Activated CD4-positive, CD25-positive, alpha-beta regulatory T cell treated with anti-CD3 and anti-CD28 coated beads, Interleukin-2, amount 50 U/mL, for 24 hours (primary cell): ENCODE measurements at regions not wholly inside any gene's neighbourhood (a gene's known extent, or its start where the extent isn't known, plus 50 kb on each side); places are given as distances from the start of the nearest gene placed in this dataset.
A peak's percentile ranks its signal among the peaks of the same experiment; 100 is the strongest.

Experiments used
- ATAC-seq, 2 donors: fragments of 150-1000 bp; cut with Tn5 transposase; one replicate each; pipeline ENCODE4 v1.10.0; 2021; ENCODE audit warnings: mild to moderate bottlenecking in 1 of 2, moderate library complexity in 1 of 2

- ATAC-seq = no peak
These were observed 446.1 kb downstream of the UTRN start for GRCh38 chr6:144731229-144731628.

DNA sequence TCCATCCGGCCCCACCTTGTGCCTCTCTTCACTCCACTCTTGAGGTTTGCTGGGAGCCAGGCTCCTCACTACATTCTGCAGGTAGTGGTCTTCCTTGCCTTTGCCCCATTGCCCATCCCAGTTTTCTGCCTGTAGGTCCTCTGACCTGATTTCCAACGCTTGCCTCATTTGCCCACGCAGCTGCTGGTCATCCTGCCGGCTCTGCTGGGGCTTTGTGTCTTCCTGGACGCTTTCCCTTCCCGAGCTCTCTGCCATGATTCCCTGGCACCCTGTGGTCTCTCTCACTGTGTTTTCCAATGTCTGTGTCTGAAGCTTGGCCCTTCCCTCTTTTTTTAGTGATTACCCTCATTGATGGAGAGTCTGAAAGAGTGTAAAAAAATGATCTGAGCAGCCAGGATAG lies 451.6 kb downstream of the UTRN start:
- ATAC-seq = no peak

DNA sequence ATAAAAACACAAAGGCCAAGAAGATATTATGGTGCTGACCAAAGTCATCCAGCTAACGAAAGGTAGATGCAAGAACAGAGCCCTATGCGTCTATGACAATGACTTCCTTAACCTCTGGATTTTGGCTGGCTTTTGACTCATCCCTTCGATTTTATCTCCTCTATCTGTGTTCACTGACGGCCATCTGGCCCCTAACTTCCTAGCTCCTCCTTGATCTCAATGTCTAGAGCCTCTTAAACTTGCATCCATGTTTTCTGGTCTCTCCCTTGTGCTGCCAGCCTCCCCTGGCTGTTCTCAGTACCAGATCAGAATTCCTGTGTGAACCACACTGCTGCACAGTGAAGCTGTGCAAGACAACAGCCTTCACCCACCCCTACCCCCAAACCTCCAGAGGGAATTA lies 452.9 kb downstream of the UTRN start:
- no peak for ATAC-seq

DNA sequence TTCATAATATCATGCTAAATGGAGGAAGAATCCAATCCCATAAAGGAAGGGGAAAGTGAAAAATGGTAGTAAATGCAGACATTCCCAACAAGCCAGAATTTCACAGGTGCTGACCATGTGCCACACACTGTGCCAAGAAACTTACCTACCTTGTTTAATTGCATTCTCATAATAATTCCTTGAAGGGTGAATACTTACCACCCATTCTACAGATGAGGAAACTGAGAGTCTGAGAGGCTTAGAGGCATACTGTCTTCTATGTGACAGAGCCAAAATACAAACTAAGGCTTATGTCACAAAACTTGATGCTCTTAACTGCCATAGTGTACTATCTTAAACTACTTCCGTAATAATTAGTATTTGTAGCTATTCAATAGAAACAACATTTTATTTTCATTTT lies 454.7 kb downstream of the UTRN start:
- ATAC-seq = no peak

GRCh38 chr6:144741659-144742058 lies 456.5 kb downstream of the UTRN start:
- no peak for ATAC-seq

DNA sequence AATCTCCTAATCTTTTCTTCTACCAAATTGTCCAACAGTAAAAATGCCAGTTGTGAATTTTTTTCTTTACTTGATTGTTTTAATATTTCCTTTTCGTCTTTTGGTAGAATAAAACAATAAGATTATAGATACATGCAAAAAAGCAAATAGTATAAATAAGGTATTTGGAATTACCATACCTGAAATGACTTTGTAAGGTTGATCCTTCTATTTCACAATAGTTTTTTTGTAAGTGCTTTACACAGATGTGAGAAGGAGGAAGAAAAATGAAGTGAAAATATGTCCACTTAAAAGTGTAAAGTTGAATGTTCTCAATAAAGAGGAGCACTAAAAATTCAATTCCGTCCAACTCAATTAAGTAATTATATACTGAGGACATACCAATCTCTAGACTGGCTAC lies 457.6 kb downstream of the UTRN start:
- ATAC-seq = no peak

GRCh38 chr6:144744720-144745119 lies 459.6 kb downstream of the UTRN start:
- no peak for ATAC-seq

GRCh38 chr6:144745439-144745838 lies 460.3 kb downstream of the UTRN start:
- no peak for ATAC-seq

DNA sequence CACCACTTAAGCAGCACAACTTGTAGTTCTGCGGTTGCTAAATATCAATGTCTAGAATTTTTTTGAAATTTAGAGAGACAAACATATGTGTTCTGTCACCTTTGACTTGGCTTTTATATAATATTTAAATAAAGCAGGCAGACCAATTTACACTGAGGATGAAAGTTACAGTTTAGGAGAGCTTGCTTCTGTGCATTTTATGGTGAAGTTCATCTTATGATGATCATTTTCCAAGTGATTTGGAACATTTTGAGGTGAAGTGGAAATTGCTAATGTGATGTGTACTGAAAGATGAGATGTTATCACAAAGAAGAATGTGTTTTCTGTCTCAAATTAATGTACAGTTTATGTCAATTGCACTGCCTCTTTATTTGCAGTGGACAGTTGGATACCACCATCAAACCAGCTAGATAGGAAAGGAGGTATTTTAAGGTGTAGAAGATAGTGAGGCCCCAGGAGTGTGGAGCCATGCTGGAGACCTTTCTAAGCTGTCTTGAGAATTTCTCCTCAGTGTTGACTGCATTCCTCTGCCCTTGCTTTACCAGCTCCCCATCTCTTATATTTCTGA lies 461.9 kb downstream of the UTRN start:
- ATAC-seq = no peak

GRCh38 chr6:144749263-144749662 lies 464.1 kb downstream of the UTRN start:
- no peak for ATAC-seq

DNA sequence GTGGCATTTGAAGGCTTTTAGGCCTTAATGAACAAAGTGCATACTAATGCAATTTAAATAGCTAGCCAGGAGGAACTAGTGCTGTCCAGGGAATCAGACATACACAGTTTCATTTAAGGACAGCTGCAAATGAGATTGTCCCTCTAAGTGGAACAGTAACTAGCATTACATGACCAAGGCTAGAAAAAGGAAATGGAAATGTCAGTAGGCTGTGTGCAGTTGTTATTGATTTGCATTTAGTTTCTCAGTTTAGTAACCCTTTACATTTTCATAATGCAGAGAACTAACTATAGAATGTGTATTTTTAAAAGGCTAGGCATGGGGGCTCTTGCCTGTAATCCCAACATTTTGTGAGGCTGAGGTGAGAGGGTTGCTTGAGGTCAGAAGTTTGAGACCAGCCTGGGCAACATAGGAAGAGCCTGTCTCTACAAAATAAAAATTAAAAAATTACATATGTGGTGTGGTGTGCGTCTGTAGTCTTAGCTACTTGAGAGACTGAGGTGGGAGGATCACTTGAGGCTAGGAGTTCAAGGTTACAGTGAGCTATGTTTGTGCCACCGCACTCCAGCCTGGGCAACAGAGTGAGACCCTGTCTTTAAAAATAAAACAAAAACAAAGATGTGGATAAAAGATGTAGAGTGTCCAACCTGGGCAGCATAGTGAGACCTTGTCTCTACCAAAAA lies 468.0 kb downstream of the UTRN start:
- no peak for ATAC-seq

- ATAC-seq = no peak
These were observed 471.3 kb downstream of the UTRN start for GRCh38 chr6:144756469-144756868.

DNA sequence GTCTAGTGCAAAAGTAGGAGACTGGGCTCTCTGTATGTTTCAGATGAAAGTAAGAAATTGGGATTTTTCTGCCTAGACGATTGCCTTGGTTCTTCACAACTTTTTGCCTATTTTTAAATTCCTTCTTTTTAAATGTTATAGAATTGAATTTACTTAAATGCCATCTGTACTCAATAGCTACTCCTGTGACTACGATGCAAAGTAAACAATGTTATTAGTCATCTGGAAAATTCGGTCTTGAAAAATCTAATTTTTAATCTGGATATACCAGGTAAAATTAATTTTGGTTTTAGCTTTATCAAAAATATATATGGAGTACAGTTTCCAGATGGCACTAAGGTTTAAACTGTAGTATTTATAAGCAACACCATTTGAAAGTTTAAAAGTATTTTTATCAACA lies 472.2 kb downstream of the UTRN start:
- no peak for ATAC-seq

- no peak for ATAC-seq
These were observed 472.6 kb downstream of the UTRN start for GRCh38 chr6:144757730-144758129.

GRCh38 chr6:144758602-144759001 lies 473.5 kb downstream of the UTRN start:
- ATAC-seq = peak; percentile 69 to 90

DNA sequence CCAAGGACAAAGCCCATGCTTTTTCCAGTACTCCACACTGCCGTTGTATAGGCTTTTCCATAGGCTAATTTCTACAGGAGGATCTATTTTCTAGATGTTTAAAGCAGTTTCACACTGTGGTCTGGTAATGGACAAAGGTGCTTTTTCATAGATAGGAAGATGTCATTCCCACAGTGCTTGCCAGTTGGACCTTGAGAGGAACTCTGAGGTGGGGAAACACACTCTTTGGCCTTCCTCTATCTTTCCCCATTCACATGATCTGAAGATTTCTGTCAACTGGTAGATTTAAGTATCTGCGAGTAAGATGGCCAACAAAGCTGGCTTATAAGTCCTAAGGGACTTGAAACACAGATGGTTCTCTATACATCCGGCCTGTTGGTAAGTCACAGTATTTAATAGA lies 477.3 kb downstream of the UTRN start:
- ATAC-seq = no peak

GRCh38 chr6:144767051-144767450 lies 481.9 kb downstream of the UTRN start:
- ATAC-seq = no peak

GRCh38 chr6:144768551-144769075 lies 483.5 kb downstream of the UTRN start:
- ATAC-seq = no peak

DNA sequence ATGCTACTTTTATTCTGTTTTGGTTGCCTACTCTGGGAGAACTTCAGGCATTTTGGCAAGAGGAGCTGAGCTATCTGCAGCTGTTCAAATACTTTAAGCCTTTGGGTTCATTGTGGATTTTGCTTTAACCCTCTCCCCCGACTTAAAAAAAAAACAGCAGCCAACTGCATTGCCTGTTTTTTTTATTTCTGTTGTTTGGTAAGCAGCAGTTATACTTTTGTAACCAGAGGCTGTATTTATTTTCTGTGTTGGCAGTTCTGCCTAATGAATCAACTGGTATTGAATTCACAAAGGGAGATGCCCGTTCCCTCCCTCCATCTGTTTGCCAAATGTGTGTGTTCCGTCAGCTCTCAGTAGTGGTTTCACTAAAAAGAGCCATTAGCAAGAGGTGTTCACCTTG lies 484.0 kb downstream of the UTRN start:
- no peak for ATAC-seq

GRCh38 chr6:144776031-144776819 lies 491.1 kb downstream of the UTRN start:
- ATAC-seq = no peak

GRCh38 chr6:144777249-144777648 lies 492.1 kb downstream of the UTRN start:
- no peak for ATAC-seq

DNA sequence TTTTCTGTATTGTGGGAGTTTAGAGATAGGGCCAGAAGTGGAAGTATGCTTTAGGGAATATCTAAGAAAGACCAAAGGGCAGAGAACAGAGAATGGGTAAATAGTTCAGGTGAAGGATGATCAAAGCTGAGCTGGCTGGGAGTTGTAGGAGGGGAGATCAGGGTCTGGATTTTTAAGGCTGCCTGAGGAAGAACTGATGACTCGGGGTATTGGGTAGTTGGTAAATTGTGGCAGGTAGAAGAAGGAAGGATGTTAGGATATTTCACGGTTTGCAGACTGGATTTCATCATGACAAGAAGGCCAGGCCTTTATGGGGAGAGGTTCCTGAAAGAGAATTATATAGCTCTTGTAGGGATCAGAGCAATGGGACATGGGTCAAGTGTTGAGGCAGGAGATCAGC lies 492.9 kb downstream of the UTRN start:
- ATAC-seq = no peak

GRCh38 chr6:144778773-144779492 lies 493.8 kb downstream of the UTRN start:
- no peak for ATAC-seq
